ENCODE measurements at regions not wholly inside any gene's neighbourhood (a gene's known extent, or its start where the extent isn't known, plus 50 kb on each side); places are given as distances from the start of the nearest gene placed in this dataset.

DNA sequence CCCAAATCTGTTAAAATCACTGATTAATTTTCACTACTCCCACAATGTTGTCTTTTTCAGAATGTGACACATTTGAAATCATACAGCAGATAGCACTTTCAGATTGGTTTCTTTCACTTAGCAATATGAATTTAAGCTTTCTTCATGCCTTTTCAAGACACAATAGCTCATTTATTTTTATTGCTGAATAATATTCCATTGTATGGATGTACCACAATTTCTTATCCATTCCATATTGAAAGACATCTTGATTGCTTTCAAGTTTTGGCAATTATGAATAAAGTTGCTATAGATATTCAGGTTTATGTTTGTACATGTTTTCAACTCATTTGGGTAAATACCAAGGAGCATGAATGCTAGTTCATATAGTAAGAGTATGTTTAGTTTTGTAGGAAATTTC lies 2635.6 kb upstream of the PCDH20 start:
- no peak for DNase-seq (ENCODE audit: extremely low read depth in 1 of 11, low read depth in 9 of 11, low spot score in 4 of 11)

DNA sequence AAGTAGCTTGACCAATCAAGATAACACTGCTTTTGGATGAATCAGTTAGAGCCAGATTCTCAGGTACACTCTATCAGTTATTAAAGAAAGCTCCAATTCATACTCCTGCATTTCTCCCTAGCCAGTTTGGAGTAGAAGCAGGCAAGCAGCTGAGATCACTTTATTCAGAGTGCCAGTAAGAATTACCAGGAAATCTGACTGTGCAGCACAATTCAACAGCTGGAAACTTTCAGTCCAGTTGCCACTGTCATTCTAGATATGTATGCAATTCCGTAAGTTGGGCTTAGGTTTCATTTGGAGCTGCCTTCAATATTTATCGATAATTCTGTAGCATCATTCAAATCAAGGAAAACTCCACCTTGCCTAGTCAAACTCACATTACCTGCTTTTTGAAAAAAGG lies 2625.6 kb upstream of the PCDH20 start:
- no peak for DNase-seq (ENCODE audit: extremely low read depth in 1 of 11, low read depth in 9 of 11, low spot score in 4 of 11)

DNA sequence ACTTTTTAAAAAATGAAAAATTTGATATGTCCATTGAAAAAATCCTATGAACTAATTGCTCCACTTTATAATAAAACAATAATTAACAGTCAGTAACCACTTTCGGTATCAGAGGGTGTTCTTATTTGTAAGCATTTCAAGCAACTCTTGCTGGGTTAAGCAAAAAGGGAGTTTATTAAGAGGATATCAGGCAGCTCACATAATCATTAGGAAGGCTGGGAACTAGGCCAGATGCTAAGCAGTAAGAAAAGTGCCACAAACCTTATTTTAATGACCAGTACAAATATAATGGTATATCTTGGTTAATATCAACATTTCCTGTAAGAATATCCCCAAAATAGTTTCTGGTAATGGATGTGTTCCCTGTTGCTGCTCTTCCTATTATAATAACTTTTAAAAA lies 2618.3 kb upstream of the PCDH20 start:
- no peak for DNase-seq (ENCODE audit: extremely low read depth in 1 of 11, low read depth in 9 of 11, low spot score in 4 of 11)

DNA sequence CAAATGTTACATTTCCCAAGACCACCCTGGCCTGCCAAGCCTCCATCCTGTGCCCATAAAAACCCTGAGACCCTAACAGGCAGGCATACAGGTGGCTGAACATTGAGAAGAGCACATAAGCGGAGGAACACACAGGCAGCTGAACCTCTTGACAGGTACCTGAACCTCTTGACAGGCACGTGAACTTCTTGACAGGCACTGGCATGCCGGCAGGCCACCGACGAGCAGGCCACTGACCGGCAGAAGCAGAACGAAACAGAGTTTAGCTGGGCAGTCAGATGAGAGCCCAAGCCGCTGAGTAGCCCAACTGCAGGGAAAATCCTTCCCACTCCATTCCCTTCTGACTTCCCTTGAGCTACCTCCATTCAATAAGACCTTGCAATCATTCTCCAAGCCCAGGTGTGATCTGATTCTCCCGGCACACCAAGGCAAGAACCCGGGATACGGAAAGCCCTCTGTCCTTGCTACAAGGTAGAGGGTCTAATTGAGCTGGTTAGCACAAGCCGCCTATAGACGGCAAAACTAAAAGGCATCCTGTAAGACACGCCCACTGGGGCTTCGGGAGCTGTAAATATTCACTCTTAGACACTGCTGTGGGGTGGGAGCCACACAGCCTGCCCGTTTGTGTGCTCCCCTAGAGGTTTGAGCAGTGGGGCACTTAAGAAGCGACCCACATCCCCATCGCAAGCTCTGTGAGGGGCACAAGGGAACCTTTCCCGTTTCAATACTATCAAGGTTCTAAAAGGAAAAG lies 2613.9 kb upstream of the PCDH20 start:
- no peak for DNase-seq (ENCODE audit: extremely low read depth in 1 of 11, low read depth in 9 of 11, low spot score in 4 of 11)

DNA sequence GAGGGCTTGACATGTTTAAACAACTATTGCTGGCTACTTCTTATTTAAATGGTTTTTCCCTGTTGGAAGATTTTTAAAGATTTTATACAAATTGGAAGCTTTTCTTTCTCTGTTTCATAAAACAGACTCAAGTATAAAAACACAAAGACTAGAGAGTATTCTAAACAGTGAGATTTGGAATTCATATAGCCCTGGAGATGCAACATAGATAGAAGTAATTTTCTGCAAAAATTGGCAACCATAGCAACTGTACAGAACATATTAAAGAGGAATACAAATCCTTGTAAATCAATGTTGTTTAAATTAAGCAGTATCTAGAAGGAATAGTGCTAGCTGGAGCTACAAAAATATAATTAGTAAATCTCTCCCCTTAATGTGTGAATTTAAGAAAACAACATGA lies 2612.9 kb upstream of the PCDH20 start:
- DNase-seq (ENCODE audit: extremely low read depth in 1 of 11, low read depth in 9 of 11, low spot score in 4 of 11), result no peak

DNA sequence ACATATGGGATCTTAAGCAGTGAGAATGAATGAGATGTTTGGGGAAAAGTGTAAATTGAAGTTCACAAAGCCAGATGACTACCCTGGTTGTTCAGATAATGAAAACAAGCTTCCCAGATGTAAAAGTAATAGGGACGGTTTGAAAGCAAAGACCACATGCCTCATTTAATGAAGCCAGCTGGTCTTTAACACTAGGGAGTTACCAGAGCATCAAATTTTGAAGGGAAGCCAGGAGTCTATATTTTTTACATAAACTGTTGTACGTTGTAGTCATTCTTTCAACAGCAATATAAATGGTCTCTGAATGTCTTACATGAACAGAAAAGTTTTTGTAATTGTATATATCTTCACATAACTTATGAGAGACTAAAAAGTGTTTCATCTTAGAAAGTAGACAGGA lies 2604.5 kb upstream of the PCDH20 start:
- peak in 3 of 11 donors; percentile 1 to 7 (median 6) for DNase-seq (ENCODE audit: extremely low read depth in 1 of 11, low read depth in 9 of 11, low spot score in 4 of 11)

DNA sequence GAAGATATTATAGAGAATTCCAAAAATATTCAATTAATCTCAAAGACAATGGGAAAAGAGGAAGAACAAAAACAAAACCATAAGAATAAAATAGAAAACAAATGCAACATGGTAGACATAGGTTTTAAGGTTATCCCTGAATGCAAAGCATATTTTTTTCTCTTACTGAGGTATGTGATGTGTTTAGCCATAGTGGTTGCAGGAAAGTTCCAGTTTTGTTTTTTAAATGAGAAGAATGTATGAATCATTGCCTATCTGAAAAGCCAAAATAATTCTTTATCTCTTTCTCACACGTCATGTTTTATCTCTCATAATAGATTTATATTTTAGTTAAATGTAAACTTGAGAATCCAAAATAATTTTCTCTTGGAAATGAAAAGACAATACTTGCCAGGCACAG lies 2591.7 kb upstream of the PCDH20 start:
- no peak for DNase-seq (ENCODE audit: extremely low read depth in 1 of 11, low read depth in 9 of 11, low spot score in 4 of 11)

DNA sequence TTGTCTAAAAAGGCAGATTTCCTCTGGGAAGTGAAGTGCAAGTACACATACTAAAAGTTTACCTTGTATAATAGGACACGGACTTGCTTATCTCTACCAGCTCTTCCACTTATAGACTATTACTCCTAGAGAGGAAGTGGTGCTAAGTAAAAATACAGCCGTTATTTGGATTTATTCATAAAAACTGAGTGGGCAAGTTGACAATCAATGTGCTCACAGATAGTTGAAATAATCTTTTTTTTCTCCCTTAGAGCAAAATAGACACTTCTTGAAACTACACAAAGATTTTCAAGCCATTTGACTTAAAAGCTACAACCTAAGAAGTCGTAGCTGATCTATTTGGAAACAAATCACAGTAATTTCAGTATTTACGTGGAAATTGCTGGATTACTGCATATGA lies 2584.7 kb upstream of the PCDH20 start:
- no peak for DNase-seq (ENCODE audit: extremely low read depth in 1 of 11, low read depth in 9 of 11, low spot score in 4 of 11)

DNA sequence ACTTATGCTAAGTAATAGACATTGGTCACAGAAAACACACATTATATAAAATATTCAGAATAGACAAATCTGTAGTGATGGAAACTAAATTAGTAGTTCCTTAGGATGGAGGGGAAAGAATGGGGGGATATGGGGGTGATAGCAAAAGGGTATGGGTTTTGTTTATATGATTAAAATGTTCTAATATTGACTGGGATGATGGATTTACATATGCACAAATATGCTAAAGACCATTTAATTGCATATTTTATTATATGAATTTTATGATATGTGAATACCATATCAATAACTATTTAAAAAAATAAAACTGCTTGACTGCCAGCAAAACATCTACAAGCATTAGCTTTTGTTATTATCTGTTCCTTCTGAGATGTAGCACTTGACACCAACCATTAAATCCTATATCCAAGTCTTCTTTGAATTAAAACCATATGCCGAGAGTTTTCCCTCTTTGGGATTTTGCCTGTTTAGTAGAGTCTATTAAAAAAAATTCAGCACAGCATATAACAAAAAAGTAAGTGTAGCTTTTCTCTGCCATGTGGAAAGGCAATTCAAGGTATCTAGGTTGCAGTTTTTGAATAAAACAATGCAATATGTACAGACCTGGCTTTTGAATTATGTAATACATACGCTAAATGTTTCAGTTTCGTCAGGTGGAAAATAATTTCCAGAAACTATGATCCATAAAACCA lies 2584.1 kb upstream of the PCDH20 start:
- DNase-seq (ENCODE audit: extremely low read depth in 1 of 11, low read depth in 9 of 11, low spot score in 4 of 11), result no peak

DNA sequence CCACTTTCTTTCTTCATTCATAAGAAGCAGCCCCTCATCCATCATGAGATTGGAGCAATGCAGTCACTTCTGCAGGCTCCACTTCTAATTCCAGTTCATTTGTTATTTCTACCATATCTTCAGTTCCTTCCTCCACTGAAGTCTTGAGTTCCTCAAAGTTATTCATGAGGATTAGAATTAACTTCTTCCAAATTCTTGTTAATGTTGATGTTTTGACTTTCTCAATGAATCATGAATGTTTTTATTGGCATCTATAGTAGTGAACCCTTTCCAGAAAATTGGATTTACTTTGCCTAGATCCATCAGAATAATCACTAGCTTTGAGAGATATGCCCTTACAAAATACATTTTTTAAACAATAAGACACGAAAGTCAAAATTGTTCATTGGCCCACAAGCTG lies 2567.7 kb upstream of the PCDH20 start:
- no peak for DNase-seq (ENCODE audit: extremely low read depth in 1 of 11, low read depth in 9 of 11, low spot score in 4 of 11)

DNA sequence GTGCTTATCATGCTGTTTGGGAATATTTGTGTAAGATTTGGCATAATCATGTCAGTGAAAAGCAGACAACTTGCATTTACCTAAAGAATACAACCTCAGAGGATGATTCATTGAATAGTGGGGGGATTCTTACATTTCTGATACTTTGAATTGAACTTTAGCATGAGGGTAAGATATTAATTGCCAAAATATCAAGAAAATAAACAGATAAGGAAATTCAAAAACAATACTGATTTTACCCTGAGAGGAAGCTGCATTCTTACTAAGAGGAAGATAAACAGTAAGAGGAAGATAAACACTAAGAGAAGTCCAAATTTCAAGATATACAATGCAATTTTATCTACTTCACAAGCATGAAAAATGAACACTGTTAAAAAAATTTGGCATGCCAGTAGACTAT lies 2564.3 kb upstream of the PCDH20 start:
- no peak for DNase-seq (ENCODE audit: extremely low read depth in 1 of 11, low read depth in 9 of 11, low spot score in 4 of 11)

DNA sequence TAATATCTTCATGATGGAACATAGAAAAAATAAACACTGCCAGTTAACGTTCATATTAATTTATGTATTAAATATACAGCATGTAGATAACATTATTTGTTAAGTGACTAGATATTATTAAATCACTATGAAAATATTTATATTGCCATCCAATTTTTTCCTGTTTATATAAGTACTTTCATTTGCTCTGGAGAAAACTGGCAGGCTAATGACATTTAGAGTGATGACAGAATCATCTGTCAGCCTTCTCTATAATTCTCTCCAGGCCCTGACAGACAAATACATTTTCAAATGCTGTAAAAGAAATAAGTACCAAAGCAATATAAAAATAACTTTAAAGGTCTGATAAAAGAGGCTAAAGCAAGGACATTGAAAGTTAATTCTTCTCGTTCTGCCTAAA lies 2556.7 kb upstream of the PCDH20 start:
- no peak for DNase-seq (ENCODE audit: extremely low read depth in 1 of 11, low read depth in 9 of 11, low spot score in 4 of 11)

DNA sequence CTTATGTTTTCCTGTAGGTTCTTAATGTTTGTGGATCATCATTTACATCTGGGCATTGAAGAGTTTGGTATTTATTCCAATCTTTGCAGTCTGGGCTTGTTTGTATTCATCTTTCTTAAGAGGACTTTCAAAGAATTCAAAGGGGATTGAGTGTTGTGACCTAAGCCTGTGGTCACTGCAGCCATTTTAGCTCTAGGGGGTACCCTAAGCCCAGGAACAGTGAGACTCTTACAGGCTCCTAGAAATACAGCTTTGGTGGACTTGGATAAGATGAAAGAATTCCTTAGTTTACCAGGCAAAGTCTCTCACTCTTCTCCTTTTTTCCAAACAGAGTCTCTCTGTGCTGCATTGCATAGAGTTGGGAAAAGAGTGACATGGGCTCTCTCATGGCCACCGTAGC lies 2539.0 kb upstream of the PCDH20 start:
- DNase-seq (ENCODE audit: extremely low read depth in 1 of 11, low read depth in 9 of 11, low spot score in 4 of 11), result no peak

DNA sequence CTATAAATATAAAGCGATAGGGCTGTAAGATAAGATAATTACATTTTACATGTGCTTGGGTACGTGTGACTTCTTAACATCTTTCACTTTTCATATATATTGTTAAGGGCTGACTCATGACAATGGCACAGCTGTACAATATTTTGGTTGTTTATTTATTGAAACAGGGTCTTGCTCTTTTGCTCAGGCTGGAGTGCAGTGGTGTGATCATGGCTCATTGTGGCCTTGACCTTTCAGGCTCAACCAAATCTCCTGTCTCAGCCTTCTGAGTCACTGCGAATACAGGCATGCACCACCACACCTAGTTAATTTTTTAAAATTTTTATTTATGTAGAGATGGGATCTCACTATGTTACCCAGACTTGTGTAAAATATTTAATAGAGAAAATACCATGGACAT lies 2532.4 kb upstream of the PCDH20 start:
- DNase-seq (ENCODE audit: extremely low read depth in 1 of 11, low read depth in 9 of 11, low spot score in 4 of 11), result no peak

DNA sequence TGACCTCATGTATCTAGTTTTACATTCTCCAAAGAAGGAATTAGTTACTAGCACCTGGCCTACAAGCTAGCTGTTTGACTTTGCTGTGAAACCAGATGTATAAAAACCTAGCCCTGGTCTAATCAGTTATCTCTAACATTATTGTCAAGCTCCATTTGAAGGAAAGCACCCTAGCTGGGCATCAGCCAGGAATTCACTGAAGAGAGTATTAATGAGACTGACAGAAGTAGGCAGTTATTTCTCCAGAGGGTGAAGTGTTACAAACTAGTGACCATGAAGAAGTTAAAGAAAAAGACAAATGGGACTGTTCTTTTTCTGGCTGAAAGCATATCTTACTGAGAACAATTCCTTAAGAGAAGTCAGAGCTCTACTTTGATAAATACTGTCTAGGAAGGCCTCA lies 2529.3 kb upstream of the PCDH20 start:
- no peak for DNase-seq (ENCODE audit: extremely low read depth in 1 of 11, low read depth in 9 of 11, low spot score in 4 of 11)

DNA sequence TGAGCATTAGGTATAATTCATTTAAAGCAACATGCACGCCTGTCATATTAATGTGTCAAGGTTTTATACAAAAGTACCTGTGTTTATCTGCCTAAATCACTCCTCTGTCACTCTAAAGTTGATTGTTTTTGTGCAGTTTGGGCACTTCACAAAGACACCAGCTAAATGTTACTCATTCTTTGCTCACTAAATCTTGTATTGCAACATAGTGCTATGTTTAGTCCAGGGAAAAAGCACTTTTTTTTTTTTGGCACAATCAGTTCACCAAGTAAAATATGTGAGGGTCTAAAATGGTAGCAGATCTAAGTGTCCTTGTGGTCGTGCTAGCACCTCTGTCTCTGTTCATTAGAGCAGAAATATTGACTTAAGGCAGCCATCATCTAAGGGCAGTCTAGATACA lies 2526.7 kb upstream of the PCDH20 start:
- no peak for DNase-seq (ENCODE audit: extremely low read depth in 1 of 11, low read depth in 9 of 11, low spot score in 4 of 11)

DNA sequence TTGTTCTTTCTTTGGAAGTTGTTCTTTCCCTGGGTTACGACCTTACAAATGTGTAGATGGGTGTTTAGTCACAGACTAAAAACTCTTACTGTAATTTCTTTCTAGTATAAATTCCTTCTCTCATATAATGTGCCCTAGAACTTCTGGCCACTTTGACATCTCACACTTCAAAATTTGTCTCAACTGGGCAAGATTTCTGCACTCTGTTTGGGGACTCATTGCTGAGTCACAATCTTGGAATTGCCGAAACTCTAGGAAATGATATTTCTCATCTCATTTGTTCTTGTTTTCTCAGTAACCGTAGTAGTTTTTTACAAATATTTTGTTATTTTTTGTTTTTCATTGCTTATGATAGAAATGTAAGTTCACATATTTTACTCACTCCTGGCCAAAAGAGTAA lies 2523.2 kb upstream of the PCDH20 start:
- DNase-seq (ENCODE audit: extremely low read depth in 1 of 11, low read depth in 9 of 11, low spot score in 4 of 11), result no peak

DNA sequence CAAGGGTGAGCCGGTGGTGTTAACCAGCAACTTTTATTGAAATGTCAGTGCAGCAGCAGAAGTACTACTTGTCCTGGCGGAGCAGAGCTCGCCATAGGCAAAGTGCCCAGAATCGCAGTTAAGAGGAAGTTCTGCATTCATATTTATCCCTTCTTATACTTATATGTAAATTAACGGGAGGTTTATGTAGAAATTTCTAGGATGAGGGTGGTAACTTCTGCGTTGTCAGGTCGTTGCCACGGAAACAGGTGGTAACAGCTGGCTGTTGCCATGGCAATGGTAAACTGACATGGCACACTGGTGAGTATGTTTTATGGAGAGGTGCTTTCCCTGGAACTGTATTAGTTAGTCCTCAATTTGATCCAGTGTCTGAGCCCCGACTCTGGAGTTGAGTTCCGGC lies 2494.9 kb upstream of the PCDH20 start:
- no peak for DNase-seq (ENCODE audit: extremely low read depth in 1 of 11, low read depth in 9 of 11, low spot score in 4 of 11)

DNA sequence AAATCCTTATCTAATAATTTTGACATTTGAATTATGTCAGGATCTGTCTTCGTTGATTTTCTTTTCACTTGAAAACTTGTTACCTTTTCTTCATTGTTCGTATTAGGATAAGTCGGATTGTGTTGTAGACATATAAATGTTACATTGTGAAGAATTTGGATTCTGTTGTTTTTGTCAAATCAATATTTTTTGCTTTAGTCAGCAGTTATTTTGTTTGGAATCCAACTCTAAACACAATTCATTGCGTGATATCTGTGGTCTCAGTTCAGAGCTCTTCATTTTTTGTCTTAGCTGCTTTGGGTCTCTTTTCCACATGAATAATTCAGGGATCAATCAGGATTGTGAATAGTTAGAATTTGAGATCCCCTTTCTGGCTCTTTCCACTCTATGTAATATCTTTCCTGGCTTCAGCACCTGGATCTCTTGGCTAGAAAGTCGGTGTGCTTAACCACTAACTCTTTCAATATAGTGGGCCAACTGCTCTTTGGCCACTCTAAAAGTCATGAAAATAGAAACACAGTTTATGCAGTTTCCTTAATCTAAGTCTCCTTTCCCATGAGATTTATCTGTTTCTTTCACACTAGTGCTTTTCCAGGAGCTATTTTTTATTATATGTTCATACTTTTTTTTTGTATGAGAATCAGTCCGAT lies 2494.2 kb upstream of the PCDH20 start:
- no peak for DNase-seq (ENCODE audit: extremely low read depth in 1 of 11, low read depth in 9 of 11, low spot score in 4 of 11)

DNA sequence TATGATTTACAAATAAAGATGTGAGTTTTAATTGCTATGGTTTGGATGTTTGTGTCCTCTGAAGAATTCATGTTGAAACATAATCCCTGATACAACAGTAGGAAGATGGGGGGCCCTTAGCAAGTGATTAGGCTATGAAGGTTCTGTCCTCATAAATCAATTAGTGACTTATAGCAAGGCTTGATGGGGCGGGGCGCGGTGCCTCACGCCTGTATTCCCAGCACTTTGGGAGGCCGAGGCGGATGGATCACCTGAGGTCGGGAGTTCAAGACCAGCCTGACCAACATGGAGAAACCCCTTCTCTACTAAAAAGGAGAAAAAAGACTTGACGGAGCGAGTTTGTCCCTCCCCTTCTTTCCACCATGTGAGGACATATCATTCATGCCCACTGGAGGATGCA lies 2486.5 kb upstream of the PCDH20 start:
- no peak for DNase-seq (ENCODE audit: extremely low read depth in 1 of 11, low read depth in 9 of 11, low spot score in 4 of 11)

DNA sequence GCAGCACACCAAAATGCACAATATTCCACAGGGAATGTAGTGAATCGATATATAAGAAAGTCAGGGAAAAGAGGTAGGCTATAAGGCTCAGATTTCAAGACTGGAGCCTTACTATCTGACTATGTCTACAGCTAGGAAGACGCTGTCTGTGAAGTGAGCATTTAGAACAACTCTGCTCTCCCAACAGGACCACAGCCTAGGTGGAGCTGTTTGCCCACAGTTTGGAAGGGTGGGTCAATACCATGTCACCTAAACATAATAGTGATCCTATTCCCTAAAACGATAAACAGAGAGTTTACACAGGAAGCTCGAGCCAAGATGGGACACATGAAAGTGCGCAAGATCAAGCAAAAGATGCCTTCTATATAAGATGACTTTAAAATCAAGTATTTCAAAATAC lies 2486.0 kb upstream of the PCDH20 start:
- DNase-seq (ENCODE audit: extremely low read depth in 1 of 11, low read depth in 9 of 11, low spot score in 4 of 11), result no peak

Measured in renal cortex interstitium (tissue), 11 donors.